Astrocyte (in vitro differentiated cells and primary cell): ENCODE measurements at regions not wholly inside any gene's neighbourhood (a gene's known extent, or its start where the extent isn't known, plus 50 kb on each side); places are given as distances from the start of the nearest gene placed in this dataset.

Experiments used
- DNase-seq: peaks from one replicate; pipeline ENCODE4 v3.0.0-alpha.2; 2010; ENCODE audit warnings: low read depth
- FAIRE-seq: peaks from 2 replicates; lab custom pipeline; 2011; peaks lifted over from hg19 to GRCh38; lab: Jason Lieb, UNC
- H2AFZ ChIP-seq: 2 replicates; pipeline ENCODE4 v1.6.0; 2012; ENCODE audit warnings: low read depth, low read length, inconsistent platforms
- H3K27ac ChIP-seq: 2 replicates; pipeline ENCODE4 v1.5.1; 2011; ENCODE audit warnings: low read depth, low read length, inconsistent platforms
- H3K27me3 ChIP-seq: 2 replicates; pipeline ENCODE4 v1.6.0; 2011; ENCODE audit warnings: low read length, inconsistent platforms; ENCODE audit not compliant: insufficient read depth
- H3K36me3 ChIP-seq: 2 replicates; pipeline ENCODE4 v1.5.1; 2011; ENCODE audit warnings: low read length, inconsistent platforms; ENCODE audit not compliant: insufficient read depth
- H3K4me1 ChIP-seq: 2 replicates; pipeline ENCODE4 v1.5.1; 2011; ENCODE audit warnings: low read length, inconsistent platforms; ENCODE audit not compliant: insufficient read depth
- H3K4me2 ChIP-seq: 2 replicates; pipeline ENCODE4 v1.6.0; 2012; ENCODE audit warnings: low read length, inconsistent platforms
- H3K4me3 ChIP-seq: 2 replicates; pipeline ENCODE4 v1.5.1; 2011; ENCODE audit warnings: low read depth, mild to moderate bottlenecking, low read length, inconsistent platforms; ENCODE audit not compliant: insufficient read depth
- H3K79me2 ChIP-seq: 2 replicates; pipeline ENCODE4 v1.6.0; 2012; ENCODE audit warnings: mild to moderate bottlenecking, low read length, inconsistent platforms; ENCODE audit not compliant: insufficient read depth
- H3K9ac ChIP-seq: 2 replicates; pipeline ENCODE4 v1.6.0; 2012; ENCODE audit warnings: mild to moderate bottlenecking, low read length, inconsistent platforms
- H3K9me3 ChIP-seq: 2 replicates; pipeline ENCODE4 v1.5.1; 2012; ENCODE audit warnings: low read depth, mild to moderate bottlenecking, low read length, inconsistent platforms; ENCODE audit not compliant: insufficient read depth
- H4K20me1 ChIP-seq: 2 replicates; pipeline ENCODE4 v1.6.0; 2012; ENCODE audit warnings: low read length, inconsistent platforms; ENCODE audit not compliant: insufficient read depth
- H3K27ac Mint-ChIP-seq: one replicate; pipeline ENCODE4 v1.8.0; 2021; ENCODE audit warnings: mild to moderate bottlenecking, mixed read lengths; ENCODE audit not compliant: unreplicated experiment
- H3K27me3 Mint-ChIP-seq: one replicate; pipeline ENCODE4 v1.8.0; 2021; ENCODE audit warnings: low read depth, mixed read lengths; ENCODE audit not compliant: unreplicated experiment
- H3K36me3 Mint-ChIP-seq: one replicate; pipeline ENCODE4 v1.8.0; 2021; ENCODE audit warnings: low read depth, mixed read lengths; ENCODE audit not compliant: unreplicated experiment
- H3K4me1 Mint-ChIP-seq: one replicate; pipeline ENCODE4 v1.8.0; 2021; ENCODE audit warnings: low read depth, mixed read lengths; ENCODE audit not compliant: unreplicated experiment
- H3K4me3 Mint-ChIP-seq: one replicate; pipeline ENCODE4 v1.8.0; 2021; ENCODE audit warnings: mild to moderate bottlenecking, moderate library complexity, mixed read lengths; ENCODE audit not compliant: unreplicated experiment
- H3K9me3 Mint-ChIP-seq: one replicate; pipeline ENCODE4 v1.8.0; 2021; ENCODE audit warnings: mild to moderate bottlenecking, mixed read lengths; ENCODE audit not compliant: unreplicated experiment
- EZH2 ChIP-seq: IDR thresholded peaks from 2 replicates; pipeline ENCODE4 v1.6.1; 2012; ENCODE audit warnings: mild to moderate bottlenecking, low read length, inconsistent platforms; ENCODE audit not compliant: insufficient read depth
- TF ChIP-seq, protein P1 (sequence below): IDR thresholded peaks from 2 replicates; pipeline ENCODE4 v1.5.1; 2011; ENCODE audit warnings: low read depth, mild to moderate bottlenecking, inconsistent platforms, low read length, moderate library complexity; ENCODE audit not compliant: insufficient read depth

DNA sequence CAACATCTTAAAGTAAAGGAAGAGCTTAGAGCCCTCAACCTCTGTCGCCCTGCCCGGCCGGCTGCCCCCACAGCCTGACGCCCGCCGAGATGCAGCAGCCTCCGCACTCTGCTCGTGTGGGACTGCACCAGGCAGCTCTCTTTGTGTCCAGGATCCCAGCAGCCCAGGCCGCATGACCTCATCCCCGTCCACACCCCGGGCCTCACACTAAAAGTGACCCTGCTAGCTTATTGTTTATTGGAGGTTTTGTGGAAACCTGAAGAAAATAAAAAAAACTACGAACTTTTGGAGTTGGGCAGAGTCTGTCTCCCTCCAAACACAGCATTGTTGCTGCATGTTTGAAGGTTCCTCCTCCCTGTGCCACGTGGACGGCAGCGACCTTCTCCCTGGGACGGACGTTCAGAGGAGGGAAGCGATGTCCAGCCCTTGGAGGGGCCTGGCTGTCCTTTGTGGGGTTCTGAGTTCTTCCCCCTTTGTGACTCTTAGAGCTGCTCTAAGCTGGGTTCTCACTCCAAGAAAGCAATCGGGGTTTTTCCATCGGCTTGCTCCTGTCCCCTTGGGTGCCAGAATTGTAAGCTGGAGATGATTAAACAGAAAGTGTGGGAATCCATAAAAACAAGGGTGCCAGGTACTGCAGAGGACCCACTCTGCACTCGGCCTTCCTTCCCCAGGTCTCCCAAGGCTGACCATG lies 103.5 kb upstream of the COL5A1 start:
- H3K27ac Mint-ChIP-seq: peak overlapping the region; percentile 88
- no peak overlapping the region for H3K9ac ChIP-seq
- no peak overlapping the region for H3K27ac ChIP-seq
- H2AFZ ChIP-seq: peak overlapping the region; percentile 23
- no peak overlapping the region for H3K4me3 Mint-ChIP-seq
- H3K9me3 ChIP-seq: no peaks in the 10 kb centered on the region
- peaks cover 6% of the 10 kb centered on the region for H3K9me3 Mint-ChIP-seq
- no peaks in the 10 kb centered on the region for H4K20me1 ChIP-seq
- H3K36me3 Mint-ChIP-seq: peaks cover 1% of the 10 kb centered on the region
- no peaks in the 10 kb centered on the region for H3K27me3 Mint-ChIP-seq
- FAIRE-seq (no peak), DNase-seq (no peak)
- no peaks in the 10 kb centered on the region for H3K27me3 ChIP-seq
- no peaks in the 10 kb centered on the region for H3K79me2 ChIP-seq
- H3K4me1 Mint-ChIP-seq: peaks cover 32% of the 10 kb centered on the region
- H3K4me3 ChIP-seq: no peak overlapping the region
- H3K4me2 ChIP-seq: no peak overlapping the region
- TF ChIP-seq EZH2: no peak
- H3K36me3 ChIP-seq: no peaks in the 10 kb centered on the region
- peaks cover 39% of the 10 kb centered on the region for H3K4me1 ChIP-seq

DNA sequence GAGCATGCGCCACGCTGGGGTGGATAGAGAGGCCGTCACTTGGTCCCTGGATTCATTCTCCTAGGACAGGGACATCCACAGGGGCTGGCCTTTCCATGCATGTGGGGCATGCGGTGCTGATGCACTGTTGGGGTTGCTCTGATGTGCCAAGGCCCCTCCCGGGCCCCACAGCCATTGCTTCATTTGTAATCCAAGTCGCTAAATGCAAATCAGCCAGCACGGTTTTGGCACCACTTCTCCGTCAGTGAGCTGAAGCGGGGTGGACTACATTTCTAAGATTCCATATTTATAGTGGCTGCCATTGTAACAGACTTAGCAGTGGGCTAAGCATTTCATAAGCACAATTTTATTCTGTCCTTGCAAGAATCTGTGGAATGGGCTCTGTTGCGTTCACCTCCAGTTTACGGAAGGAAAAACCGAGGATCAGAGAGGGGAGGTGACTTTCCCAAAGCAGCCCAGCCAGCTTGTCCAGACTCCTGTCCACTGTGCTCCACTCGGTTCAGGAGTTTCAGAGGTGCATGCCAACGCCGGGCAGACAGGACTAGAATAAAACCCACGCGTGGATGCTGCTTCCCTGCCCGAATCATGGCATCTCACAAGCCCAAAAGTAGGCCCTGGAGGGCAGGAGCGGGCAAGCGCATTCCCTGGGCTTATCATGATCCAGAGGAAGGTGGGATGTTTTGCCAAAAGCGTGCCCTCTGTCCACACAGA lies 102.6 kb upstream of the COL5A1 start:
- no peak overlapping the region for H3K27ac Mint-ChIP-seq
- H3K9me3 Mint-ChIP-seq: peaks cover 6% of the 10 kb centered on the region

DNA sequence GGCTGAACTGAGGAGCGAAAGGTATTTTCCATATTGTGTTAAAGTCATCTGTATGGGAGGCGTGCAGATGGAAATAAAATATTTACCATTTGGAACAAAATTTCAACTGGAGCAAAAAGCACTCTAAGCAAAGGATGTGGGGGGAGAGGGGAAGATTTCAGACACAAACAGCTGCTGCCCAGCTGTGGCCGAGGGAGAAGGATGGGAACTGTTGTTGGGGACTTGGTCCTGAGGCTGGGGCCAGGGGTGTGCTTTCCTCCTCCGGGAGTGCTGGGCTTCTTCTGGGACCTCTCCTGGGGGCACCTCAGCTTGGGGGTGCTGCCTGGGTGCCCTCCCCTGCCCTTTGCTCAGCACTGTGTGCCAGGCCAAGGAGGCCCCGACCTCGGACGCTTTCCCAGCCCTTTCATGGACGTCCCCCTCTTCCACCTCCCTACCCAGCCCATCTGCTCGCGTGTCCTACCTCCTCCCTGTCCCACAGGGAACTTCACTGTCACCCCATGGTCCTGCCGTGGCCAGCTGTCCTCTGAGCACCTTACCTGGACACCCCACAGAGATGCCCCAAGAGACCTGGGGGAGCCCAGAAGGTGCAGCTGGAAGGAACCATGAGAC lies 101.9 kb upstream of the COL5A1 start:
- Histone ChIP-seq H3K79me2 (no peaks in the 10 kb centered on the region), H3K9ac (no peak overlapping the region), H2AFZ (no peak overlapping the region), H4K20me1 (no peaks in the 10 kb centered on the region), H3K36me3 (no peaks in the 10 kb centered on the region), H3K9me3 (no peaks in the 10 kb centered on the region), H3K27me3 (no peaks in the 10 kb centered on the region), H3K4me2 (no peak overlapping the region), H3K27ac (no peak overlapping the region), H3K4me1 (peaks cover 36% of the 10 kb centered on the region), H3K4me3 (no peak overlapping the region)
- H3K36me3 Mint-ChIP-seq: peaks cover 1% of the 10 kb centered on the region
- no peak overlapping the region for H3K4me3 Mint-ChIP-seq
- peaks cover 6% of the 10 kb centered on the region for H3K9me3 Mint-ChIP-seq
- peaks cover 43% of the 10 kb centered on the region for H3K4me1 Mint-ChIP-seq
- no peak for TF ChIP-seq EZH2
- TF ChIP-seq, protein P1, sequence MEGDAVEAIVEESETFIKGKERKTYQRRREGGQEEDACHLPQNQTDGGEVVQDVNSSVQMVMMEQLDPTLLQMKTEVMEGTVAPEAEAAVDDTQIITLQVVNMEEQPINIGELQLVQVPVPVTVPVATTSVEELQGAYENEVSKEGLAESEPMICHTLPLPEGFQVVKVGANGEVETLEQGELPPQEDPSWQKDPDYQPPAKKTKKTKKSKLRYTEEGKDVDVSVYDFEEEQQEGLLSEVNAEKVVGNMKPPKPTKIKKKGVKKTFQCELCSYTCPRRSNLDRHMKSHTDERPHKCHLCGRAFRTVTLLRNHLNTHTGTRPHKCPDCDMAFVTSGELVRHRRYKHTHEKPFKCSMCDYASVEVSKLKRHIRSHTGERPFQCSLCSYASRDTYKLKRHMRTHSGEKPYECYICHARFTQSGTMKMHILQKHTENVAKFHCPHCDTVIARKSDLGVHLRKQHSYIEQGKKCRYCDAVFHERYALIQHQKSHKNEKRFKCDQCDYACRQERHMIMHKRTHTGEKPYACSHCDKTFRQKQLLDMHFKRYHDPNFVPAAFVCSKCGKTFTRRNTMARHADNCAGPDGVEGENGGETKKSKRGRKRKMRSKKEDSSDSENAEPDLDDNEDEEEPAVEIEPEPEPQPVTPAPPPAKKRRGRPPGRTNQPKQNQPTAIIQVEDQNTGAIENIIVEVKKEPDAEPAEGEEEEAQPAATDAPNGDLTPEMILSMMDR: no peak
- no peaks in the 10 kb centered on the region for H3K27me3 Mint-ChIP-seq
- DNase-seq: no peak
- FAIRE-seq: no peak
- no peak overlapping the region for H3K27ac Mint-ChIP-seq

More for the DNA sequence above, 102.6 kb upstream of the COL5A1 start:
- no peak for FAIRE-seq
- no peak for TF ChIP-seq EZH2
- TF ChIP-seq, protein P1: no peak
- no peaks in the 10 kb centered on the region for H3K27me3 Mint-ChIP-seq
- DNase-seq: no peak
- Histone ChIP-seq H3K4me3 (no peak overlapping the region), H3K4me1 (peaks cover 36% of the 10 kb centered on the region), H4K20me1 (no peaks in the 10 kb centered on the region), H3K36me3 (no peaks in the 10 kb centered on the region), H3K27ac (no peak overlapping the region), H3K79me2 (no peaks in the 10 kb centered on the region), H3K4me2 (no peak overlapping the region), H3K27me3 (no peaks in the 10 kb centered on the region), H3K9me3 (no peaks in the 10 kb centered on the region), H2AFZ (no peak overlapping the region), H3K9ac (no peak overlapping the region)
- H3K4me3 Mint-ChIP-seq: no peak overlapping the region
- peaks cover 1% of the 10 kb centered on the region for H3K36me3 Mint-ChIP-seq
- peaks cover 38% of the 10 kb centered on the region for H3K4me1 Mint-ChIP-seq
